ENCODE measurements at regions not wholly inside any gene's neighbourhood (a gene's known extent, or its start where the extent isn't known, plus 50 kb on each side); places are given as distances from the start of the nearest gene placed in this dataset.

- ATAC-seq (ENCODE audit: low read depth) (no peak), DNase-seq (no peak)
- no peaks in the 10 kb centered on the region for H3K4me1 ChIP-seq (ENCODE audit: control insufficient read depth in 2 of 2, insufficient read depth in 2 of 2, low read length in 2 of 2)
- no peak overlapping the region for H3K4me3 ChIP-seq (ENCODE audit: control extremely low read depth in 1 of 5, extremely low read depth in 1 of 5, insufficient read depth in 1 of 5, low read depth in 2 of 5, low read length in 4 of 5)
- Mint-ChIP-seq H3K9me3 (ENCODE audit: insufficient read depth) (no peaks in the 10 kb centered on the region), H3K4me3 (no peak overlapping the region), H3K27ac (no peak overlapping the region), H3K27me3 (no peaks in the 10 kb centered on the region), H3K4me1 (no peaks in the 10 kb centered on the region)
- POLR2A ChIA-PET = no interaction called here
- H3K9ac ChIP-seq (ENCODE audit: low read length) = no peak overlapping the region
- H2AFZ ChIP-seq (ENCODE audit: insufficient read depth, low read depth, low read length, poor library complexity, severe bottlenecking) = no peak overlapping the region
- H3K36me3 ChIP-seq (replicated peaks in 1 of 2; ENCODE audit: control extremely low read depth in 1 of 2, control insufficient read depth in 1 of 2, extremely low read depth in 1 of 2, insufficient read depth in 2 of 2, low read length in 1 of 2) = no peaks in the 10 kb centered on the region
- H3K79me2 ChIP-seq (ENCODE audit: control insufficient read depth, insufficient read depth, low read length) = no peaks in the 10 kb centered on the region
- no peak overlapping the region for H3K27ac ChIP-seq (ENCODE audit: low read length in 2 of 2)
- CTCF ChIA-PET = no interaction called here
- H3K4me2 ChIP-seq (replicated peaks; ENCODE audit: low read depth, low read length, poor library complexity, severe bottlenecking) = no peak overlapping the region
- 88% methylated on average over 8 of the region's 8 CpGs for WGBS (ENCODE audit: insufficient coverage)
- no peaks in the 10 kb centered on the region for H4K20me1 ChIP-seq (ENCODE audit: control insufficient read depth, insufficient read depth, low read length, poor library complexity, severe bottlenecking)
- no peaks in the 10 kb centered on the region for H3K9me3 ChIP-seq (ENCODE audit: control extremely low read depth in 1 of 3, control insufficient read depth in 2 of 3, insufficient read depth in 1 of 3, low read length in 2 of 3)
- no peaks in the 10 kb centered on the region for H3K27me3 ChIP-seq (replicated peaks in 1 of 4; ENCODE audit: control extremely low read depth in 1 of 4, control insufficient read depth in 3 of 4, insufficient read depth in 4 of 4, low read length in 3 of 4)
- TF ChIP-seq CTCF (IDR thresholded peaks at IDR 0.05) = no peak
- intact Hi-C loops (cut with micrococcal nuclease) = no loop called here
These were observed 155.7 kb downstream of the INHBB start for GRCh38 chr2:120501591-120501990.

- H3K9me3 ChIP-seq (ENCODE audit: control extremely low read depth in 1 of 3, control insufficient read depth in 2 of 3, insufficient read depth in 1 of 3, low read length in 2 of 3) = no peaks in the 10 kb centered on the region
- Mint-ChIP-seq H3K4me3 (no peak overlapping the region), H3K27ac (no peak overlapping the region), H3K27me3 (no peaks in the 10 kb centered on the region), H3K4me1 (no peaks in the 10 kb centered on the region), H3K9me3 (ENCODE audit: insufficient read depth) (no peaks in the 10 kb centered on the region)
- POLR2A ChIA-PET = no interaction called here
- no peak for TF ChIP-seq CTCF (IDR thresholded peaks at IDR 0.05)
- TF ChIP-seq EZH2 (IDR thresholded peaks at IDR 0.05; ENCODE audit: borderline replicate concordance, insufficient read depth, low read depth, low read length, poor library complexity, severe bottlenecking) = no peak
- CTCF ChIA-PET = no interaction called here
- no peak overlapping the region for H3K4me2 ChIP-seq (replicated peaks; ENCODE audit: low read depth, low read length, poor library complexity, severe bottlenecking)
- H3K27ac ChIP-seq (ENCODE audit: low read length in 2 of 2) = no peak overlapping the region
- no peak overlapping the region for H2AFZ ChIP-seq (ENCODE audit: insufficient read depth, low read depth, low read length, poor library complexity, severe bottlenecking)
- H3K79me2 ChIP-seq (ENCODE audit: control insufficient read depth, insufficient read depth, low read length) = no peaks in the 10 kb centered on the region
- H3K4me1 ChIP-seq (ENCODE audit: control insufficient read depth in 2 of 2, insufficient read depth in 2 of 2, low read length in 2 of 2) = no peaks in the 10 kb centered on the region
- H3K36me3 ChIP-seq (replicated peaks in 1 of 2; ENCODE audit: control extremely low read depth in 1 of 2, control insufficient read depth in 1 of 2, extremely low read depth in 1 of 2, insufficient read depth in 2 of 2, low read length in 1 of 2) = no peaks in the 10 kb centered on the region
- no peak overlapping the region for H3K4me3 ChIP-seq (ENCODE audit: control extremely low read depth in 1 of 5, extremely low read depth in 1 of 5, insufficient read depth in 1 of 5, low read depth in 2 of 5, low read length in 4 of 5)
- intact Hi-C loops (cut with micrococcal nuclease) = no loop called here
- H4K20me1 ChIP-seq (ENCODE audit: control insufficient read depth, insufficient read depth, low read length, poor library complexity, severe bottlenecking) = no peaks in the 10 kb centered on the region
- no peak overlapping the region for H3K9ac ChIP-seq (ENCODE audit: low read length)
- no peak for DNase-seq
- no peaks in the 10 kb centered on the region for H3K27me3 ChIP-seq (replicated peaks in 1 of 4; ENCODE audit: control extremely low read depth in 1 of 4, control insufficient read depth in 3 of 4, insufficient read depth in 4 of 4, low read length in 3 of 4)
- no peak for ATAC-seq (ENCODE audit: low read depth)
- 85% methylated on average over 5 of the region's 6 CpGs for WGBS (ENCODE audit: insufficient coverage)
These were observed 156.4 kb downstream of the INHBB start for GRCh38 chr2:120502357-120502756.

Data from B cell (primary cell).